ENCODE measurements at regions not wholly inside any gene's neighbourhood (a gene's known extent, or its start where the extent isn't known, plus 50 kb on each side); places are given as distances from the start of the nearest gene placed in this dataset.

DNA sequence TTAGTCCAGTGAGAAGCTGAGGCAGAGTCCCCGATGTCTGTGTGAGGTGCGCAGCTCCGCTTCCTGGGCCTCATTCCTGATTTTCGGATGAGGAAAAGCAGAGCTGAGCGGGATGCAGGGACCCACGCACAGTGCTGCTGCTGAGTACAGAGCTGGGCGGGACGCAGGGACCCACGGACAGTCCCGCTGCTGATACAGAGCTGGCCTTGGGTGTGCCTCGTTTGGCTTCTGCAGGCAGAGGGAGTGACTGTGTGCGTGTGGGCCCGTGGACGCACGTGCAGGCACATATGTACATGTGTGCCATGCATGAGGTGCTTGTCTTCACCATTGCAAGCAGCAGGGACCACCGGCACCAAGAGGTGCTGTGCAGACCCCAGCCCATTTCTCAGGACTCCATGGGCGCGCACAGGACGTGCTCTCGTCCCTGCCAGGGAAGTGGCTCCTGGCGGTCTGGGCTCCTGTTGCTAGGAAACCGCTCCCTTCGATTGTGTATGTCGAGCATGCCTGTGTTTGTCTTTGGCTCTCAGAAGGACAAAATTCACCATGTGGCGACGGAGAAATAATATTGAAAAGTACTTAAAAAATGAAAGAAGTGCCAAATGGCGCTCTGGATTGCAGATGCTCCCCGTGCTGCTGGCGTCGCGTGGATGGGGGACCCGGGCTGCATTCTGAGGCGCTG is 303.8 kb upstream of the MKI67 start:
- TF ChIP-seq CTCF (IDR thresholded peaks at IDR 0.05) (no peak), POLR2A (IDR thresholded peaks at IDR 0.05) (no peak)
